GM18511 (cell line): ENCODE measurements at regions not wholly inside any gene's neighbourhood (a gene's known extent, or its start where the extent isn't known, plus 50 kb on each side); places are given as distances from the start of the nearest gene placed in this dataset.

Experiments
- ATAC-seq: cut with Tn5 transposase; IDR thresholded peaks from one replicate; pipeline ENCODE4 v1.9.1; 2021; ENCODE audit warnings: mild to moderate bottlenecking, moderate library complexity; ENCODE audit not compliant: unreplicated experiment

DNA sequence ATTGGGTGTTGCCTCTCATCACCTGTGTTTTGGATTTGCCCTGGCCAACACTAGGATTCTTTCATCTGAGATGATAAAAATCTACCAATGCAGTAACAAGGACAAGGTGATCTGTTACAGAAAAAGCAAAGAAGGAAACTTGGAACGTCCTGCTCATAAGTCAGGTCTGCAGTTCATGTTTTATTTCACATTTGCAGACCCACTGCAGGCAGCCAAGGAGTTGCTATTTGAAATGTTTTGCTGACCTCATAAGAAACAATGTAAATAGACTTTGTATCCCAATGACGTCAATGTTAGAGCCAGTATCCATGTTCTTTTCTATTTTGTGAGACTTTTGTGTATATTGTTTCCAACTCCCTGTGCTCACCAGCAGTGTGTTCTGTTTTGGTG is 312.9 kb downstream of the DEPDC1B start:
- no peak for ATAC-seq

DNA sequence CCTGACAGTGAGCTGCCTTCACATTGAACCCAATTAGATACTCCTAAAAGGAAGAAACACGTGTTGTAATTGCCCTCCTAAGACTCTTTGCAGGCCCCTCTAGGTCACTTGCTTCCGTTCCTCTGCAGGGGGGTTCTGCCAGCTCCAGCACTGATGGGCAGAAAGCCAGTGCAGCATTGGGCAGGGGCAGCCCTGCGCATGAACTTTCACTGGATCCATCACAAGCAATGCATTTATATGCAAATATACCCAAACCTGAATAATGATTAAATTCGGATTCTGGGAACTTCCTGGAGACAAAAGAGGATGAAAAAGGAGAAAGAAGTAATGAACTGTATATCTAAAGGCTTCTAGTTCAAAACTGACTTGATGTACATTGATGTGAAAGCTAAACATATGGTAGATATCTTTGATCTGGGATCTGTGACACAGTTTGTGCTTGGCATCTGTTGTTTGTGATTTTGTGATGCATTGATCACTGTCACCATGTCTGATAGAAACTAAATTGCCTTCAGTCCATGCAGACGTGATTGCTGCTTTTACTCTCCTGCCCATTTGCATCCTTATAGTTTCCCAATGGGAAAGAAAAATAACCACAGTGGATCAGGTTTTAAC is 313.4 kb downstream of the DEPDC1B start:
- ATAC-seq, result no peak

DNA sequence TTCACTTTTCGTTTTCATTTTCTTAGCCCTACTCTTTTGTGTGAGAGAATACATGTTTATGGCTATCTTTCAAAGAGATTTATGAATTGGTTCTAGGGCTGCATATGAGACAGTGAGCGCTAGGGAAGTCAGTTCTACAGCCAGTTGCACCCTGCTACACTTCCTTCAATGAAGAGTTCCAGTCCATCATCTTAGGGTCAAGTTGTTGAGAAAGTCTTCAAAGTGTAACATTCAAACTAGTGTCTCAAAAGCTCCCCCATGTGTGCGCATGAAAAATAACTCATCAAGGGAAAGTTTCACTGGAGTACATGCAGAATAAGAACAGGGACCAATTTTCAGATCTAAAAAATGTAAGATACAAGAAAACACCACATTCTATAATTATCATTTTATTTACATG is 317.2 kb downstream of the DEPDC1B start:
- peak; percentile 61 for ATAC-seq

DNA sequence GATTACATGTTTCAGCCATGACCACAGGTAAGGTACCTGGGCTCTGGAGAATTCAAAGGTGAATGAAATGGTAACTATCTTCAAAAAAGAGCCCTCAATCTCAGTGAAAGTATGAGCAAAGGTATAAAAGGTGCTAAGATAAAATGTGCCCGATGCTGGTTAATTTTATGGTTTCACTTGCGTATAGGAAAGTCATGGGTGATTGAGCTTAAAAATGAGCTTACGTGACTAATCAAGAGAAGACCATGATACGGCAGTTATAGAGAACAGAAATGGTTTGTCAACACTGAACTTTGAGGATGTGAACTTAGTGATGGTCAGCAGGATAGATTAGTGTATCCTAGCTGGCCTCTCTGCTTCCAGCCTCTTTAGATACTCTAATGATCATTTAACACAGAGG is 320.1 kb downstream of the DEPDC1B start:
- no peak for ATAC-seq

DNA sequence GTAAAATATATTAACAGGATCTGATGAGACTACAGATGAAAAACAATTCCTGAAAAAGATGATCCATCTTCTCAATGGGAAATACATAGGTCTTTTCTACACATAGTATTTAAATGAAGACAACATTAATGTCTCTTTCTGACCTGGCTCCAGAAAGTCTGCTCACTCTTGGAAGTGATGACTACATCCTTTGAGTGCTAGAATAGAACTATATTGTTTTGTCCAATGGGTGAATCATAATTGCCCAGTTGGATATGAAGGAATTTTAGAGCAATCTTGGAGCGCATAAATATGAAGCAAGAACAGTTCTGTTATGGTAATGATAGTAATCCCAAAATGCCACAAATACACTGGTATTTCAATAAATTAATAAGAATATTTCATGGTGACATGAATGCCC is 322.1 kb downstream of the DEPDC1B start:
- ATAC-seq, result no peak

DNA sequence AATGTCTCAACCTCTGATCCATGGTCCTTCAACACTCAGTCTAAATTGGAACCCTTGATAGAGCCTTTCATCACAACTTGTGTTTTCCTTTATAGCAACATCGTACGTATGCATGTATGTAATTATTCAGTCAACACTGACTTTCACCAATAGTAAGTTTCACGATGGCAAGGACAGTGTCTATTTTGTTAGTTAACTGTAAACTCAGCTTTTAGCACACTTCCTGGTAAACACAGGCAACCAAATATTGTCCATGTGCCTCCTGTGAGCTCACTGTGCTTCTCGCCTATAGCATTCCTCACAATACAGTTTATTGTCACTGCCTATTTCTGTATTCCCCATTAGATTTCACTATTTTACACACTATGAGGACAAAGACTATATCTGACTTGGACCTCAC is 323.1 kb downstream of the DEPDC1B start:
- ATAC-seq, result no peak

DNA sequence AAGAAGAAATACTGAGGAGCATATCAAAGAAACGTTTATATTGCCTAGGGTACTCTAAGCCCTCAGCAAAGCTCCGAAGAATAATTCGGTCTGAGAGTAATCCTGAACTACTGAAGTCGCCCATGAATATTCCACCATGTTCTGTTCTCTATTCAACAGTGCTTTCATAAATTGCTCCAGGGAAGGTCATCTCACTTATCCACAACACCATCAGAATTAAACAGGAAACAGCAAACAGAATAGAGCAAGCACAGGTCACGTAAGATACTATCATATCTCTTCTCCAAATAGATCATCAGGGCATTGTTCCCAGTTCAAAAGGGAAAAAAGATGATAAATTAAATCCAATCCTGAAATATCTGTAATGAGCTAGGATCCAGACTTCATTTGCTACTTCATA is 325.6 kb downstream of the DEPDC1B start:
- no peak for ATAC-seq

DNA sequence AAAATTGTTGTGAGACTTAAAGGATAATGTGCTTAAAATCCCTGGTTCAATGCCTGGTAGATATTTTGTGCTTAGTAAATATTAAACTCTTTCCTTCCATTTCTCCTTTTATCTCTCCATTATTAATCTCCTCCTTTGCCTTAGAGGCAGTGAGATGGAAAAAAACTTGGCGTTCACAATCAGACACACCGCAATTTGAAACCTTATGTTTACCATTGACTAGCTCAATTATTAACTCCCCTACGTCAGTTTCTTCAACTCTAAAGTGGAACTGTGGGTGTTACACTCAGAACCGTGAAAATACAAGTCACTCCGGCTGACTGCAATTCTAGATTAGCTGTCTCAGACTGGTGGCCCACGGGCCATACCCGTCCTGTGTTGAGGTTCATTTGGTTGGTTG is 327.2 kb downstream of the DEPDC1B start:
- no peak for ATAC-seq

DNA sequence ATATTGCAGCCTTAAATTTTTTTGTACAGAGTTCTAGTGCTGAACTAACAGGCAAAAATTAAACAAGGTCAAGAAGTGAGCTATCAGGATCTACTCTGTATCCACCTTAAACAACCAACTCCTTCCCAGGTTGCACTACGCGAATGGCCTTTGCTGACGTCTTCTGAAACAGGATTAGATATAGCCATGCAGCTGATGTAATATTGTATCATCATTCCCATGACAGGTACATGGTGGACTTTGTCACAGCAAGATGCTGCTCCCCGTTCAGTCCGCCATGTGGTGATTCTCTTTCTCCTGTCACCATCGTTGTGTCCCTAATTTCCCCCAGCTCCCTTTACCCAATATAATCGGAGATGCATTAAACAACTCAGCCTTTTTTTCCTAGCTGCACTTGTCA is 328.9 kb downstream of the DEPDC1B start:
- ATAC-seq, result no peak

DNA sequence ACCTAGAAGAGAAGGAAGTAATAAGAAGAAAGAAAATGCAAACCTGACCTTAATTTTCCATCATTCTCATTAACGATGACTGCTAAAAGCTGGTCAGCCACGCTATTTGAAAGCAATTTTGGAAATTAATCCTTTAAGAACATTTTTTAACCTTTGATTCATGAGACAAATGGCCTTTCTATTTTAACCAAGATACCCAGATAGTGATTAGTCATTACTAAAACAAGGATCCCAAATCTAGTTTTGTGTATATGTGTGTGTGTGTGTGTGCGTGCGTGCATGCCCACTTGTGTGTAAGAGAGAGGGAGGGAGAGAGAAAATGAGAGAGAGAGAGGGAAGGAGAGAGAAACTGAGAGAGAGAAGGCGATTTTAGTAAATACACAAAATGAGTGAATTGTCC is 329.5 kb downstream of the DEPDC1B start:
- no peak for ATAC-seq

DNA sequence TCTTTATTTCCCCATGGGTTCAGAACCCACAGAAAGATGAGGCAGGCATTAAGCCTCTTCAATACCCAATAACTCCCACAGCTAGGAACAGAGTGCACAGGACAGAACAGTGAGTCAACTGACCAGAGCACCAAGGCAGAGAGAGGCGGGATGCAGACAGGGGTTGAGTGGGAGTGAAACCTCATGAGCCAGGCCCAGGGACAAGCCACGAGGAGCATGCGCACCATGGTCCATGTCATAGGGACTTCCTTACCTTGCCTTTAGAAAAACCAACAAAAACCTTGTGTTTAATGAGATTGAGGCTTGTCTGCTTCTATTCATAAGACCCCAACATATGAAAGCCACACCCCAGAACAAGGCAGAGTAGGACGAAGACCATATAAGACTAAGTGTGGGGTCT is 330.6 kb downstream of the DEPDC1B start:
- ATAC-seq, result no peak

DNA sequence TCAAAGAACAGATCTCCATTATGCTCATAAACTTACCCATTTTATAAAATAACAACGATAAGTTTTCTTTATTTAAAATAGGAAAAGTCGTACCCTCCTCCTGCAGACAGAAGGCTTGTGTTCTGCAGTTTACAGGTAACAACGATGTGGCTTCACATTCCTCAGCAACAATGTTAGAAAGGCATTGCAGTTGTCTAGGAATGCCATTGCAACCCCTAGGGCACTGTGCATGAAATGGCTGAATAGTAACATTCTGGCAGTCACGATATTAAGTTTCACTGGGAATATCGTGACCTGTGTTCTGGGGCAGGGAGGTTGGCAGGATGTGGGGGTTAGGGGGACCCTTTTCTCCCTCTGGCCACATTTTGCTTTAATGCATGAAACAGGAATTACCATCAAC is 331.9 kb downstream of the DEPDC1B start:
- no peak for ATAC-seq

DNA sequence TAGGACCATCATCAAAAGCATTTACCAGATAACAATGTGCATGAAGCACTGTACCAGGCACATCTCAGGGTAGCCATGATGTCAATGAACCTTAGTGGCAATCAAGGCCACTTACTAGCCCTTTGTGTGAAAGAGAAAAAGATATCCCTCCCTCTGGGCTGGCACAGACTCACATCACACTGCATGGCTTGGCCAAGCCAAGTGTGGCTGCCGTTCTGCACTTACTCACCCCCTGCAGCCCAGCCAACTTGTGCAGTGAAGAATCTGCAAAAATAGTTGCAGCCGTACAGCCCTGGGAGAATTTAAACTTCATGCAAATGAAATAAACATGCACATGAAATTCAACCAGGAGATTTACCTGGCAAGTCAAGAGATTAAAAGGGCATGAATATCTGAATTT is 333.5 kb downstream of the DEPDC1B start:
- no peak for ATAC-seq

DNA sequence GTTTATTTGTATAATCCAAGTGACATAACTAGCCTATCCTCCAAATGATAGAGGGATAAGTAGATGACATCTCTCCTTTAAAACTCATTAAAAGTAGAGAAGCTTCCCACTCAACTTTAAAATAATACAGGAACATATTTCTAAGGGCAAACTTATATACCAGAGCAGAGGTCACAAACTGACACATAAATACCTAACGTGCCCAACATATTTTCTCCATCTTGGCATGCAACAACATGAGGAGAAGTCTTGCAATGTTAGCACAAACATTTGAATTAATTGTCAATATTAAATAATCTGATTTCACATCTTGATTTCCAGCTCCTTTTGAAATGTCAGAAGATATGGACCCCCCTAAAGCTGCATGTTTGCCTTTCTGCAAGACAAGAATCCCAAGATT is 335.0 kb downstream of the DEPDC1B start:
- no peak for ATAC-seq

DNA sequence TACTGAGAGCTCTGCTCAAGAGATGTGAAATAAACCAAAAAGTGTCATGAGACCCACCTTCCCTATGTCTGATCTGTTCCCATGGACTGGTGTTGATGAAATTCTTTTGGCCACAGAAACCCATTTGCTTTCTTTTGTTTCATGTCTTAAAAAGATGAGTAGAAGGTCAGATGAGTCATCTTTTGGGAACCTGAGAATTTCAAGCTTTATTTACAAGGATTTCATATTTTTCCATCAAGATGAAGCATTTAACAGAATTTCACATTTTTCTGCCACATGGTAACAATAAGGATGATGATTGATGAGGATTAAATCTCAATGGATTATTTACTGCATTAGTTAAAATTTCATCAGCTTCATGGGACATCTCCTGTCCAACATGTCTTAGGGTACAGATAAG is 337.8 kb downstream of the DEPDC1B start:
- no peak for ATAC-seq

DNA sequence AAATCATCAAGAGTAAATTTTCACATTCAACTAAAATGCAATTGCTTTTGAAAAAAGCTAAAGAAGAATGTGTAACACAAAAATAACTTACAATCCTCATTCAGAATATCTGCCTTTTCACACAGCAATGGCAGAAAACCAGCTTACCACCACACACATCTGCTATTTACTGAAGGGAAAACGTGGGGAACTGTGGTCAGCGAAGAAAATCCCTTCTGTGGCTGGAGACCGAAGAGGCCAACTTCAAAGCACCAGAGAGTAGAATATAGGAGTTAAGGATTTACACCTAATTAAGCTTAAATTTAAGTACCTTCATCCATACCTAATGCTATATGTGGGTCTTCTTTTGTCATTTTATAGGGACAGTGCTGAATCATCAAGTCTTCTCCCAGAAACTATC is 339.6 kb downstream of the DEPDC1B start:
- no peak for ATAC-seq

DNA sequence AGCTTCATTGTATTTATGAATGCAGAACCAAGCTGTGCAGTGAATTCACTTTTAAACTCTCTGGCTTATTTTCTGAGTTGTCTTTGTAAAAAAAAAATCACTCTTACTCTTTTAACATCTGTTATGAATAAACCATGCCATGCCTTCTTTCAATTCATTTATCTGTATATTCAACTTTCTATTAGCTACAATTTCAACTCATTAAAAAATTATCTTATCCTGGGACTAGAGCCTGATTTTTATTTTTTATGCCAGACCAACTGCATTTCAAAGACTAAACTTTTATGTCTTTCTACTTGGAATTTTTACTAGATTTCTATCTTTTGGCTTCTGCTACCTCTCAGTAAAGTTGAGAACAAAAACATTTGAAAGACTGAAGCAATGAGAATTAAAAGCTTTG is 342.7 kb downstream of the DEPDC1B start:
- no peak for ATAC-seq

DNA sequence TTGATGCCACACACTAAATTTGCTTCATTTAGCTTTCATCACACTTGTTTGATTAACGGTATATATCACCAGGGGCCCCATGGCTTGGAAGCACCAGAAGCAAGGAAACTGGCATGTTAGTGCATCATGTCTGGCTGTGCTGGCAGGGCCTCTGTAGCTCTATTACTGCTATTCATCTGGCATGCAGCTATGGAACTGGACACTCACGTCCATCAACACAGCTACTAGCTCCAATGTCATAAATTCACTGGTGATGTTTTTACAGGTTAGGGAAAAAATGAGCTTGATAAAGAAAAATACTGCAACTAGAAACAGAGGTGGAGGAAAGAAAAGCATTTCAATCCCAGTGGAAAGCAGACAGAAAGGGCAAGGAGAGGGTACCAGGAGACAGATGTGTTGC is 343.2 kb downstream of the DEPDC1B start:
- no peak for ATAC-seq

DNA sequence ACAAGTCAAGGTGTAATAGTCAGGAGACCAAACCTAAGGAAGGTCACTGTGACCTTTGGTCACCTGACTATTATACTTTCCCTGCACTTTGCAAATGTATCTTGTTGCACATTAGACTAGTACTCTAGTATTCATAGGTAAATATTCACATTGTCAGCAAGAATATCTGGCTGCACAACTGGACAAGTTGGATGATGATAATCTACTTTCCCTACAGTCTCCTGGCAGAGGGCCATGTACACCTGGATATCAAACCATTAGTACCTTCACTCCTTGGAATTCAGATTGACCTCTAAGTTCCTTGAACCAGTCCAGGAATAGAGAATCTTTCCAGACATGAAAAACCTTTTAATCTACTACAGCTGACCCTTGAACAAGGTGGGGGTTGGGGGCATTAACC is 344.8 kb downstream of the DEPDC1B start:
- no peak for ATAC-seq

DNA sequence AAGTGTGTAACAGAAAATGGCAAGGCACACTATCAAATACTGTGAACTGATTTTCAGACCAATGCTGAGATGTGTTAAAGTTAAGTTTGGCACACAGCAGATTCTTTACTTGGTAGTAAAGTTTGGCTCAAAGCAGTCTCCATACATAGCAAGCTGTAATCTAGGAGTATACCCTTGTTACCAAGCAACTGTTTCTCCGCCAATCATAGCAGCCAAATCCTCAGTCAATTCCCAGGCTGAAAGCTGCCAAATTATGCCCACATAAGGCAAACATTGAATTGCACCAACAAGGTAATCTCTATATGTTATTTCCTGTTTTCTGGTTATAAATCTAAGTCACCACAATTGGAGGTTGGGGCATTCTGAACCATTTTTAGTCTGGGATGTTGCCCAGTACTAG is 345.7 kb downstream of the DEPDC1B start:
- no peak for ATAC-seq

DNA sequence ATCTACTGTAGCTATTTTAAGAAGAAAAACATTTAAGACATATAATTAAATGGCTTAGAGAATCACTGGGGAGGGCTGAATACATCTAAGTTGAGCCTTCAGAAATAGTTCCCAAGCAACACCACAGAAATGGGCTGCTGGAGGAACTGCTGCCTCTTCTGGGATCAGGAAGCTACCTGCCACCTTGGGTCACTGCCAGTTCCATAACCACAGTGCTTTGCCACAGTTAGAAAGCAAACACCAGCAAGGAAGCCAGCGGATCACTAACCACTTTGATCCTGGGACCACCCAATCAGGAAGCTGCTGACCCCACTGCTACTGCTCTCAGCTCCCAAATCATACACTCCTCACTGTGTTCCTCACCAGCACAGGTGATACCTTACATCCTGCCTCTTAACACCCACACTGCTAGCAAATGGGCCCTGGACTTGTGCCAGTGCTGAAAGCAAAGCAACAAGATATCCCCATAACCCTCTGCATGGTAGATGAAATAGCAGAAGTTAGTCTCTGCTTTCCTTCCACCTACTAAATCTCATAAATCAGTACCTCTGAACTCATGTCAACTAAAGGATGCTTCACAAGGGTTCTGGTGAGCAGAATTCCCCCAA is 346.9 kb downstream of the DEPDC1B start:
- no peak for ATAC-seq

DNA sequence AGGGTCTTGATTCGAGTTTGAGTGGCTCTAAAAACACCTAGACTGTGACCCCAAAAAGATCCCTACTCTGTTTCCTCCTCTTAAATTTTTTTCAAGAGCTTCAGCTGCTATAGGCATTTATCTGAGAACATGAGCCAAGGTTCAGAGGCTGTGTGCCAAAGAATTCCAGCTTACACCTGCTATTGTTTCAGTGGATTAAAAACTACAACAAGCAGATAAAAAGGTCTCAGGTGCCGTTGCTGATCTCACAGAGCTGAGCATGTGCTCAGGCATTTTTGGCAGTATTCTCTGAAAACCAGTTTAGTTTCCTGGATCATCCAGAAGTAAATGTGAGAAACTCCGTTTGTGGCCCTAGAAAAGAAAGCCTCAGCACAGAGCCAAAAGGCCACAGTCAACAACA is 349.2 kb downstream of the DEPDC1B start:
- no peak for ATAC-seq

DNA sequence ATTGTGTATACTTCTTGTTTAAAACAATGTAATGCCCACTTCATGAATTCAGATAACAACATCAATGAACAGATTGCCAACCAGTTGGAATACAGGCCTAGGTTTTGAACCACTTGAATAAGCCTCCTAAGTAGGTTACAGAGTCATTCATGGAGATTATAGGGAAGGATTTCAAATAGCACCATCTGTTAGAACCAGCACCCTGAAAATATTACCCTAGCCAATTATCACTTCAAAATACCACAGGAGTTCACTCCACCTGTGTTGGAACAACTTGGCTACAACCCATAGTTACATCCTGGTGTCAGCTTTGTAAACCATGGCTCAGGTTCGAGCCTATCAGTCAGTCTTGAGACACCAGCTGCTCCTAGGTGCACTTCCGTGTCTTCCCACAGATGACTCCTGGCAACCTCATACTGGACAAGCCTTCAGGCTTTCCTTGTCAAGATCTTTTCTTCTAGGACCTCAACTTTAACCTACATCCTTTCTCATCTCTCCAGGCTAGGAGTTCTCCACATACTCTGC is 350.0 kb downstream of the DEPDC1B start:
- no peak for ATAC-seq
